HepG2 (cell line): ENCODE measurements at regions not wholly inside any gene's neighbourhood (a gene's known extent, or its start where the extent isn't known, plus 50 kb on each side); places are given as distances from the start of the nearest gene placed in this dataset.

Experiments used
- ATF5 ChIP-seq: sonication (generic); formaldehyde crosslinking; IDR thresholded peaks from 2 replicates; pipeline ENCODE4 v1.4.0; 2020; ENCODE audit warnings: mild to moderate bottlenecking, low read depth, missing genetic modification reagents
- ATM ChIP-seq: fragments of 450-650 bp; IDR thresholded peaks from 2 replicates; pipeline ENCODE4 v1.7.1; 2017; ENCODE audit warnings: mild to moderate bottlenecking, borderline replicate concordance
- ATRX ChIP-seq: sonication (generic); formaldehyde crosslinking; IDR thresholded peaks from 2 replicates; pipeline ENCODE4 v1.4.0; 2020; ENCODE audit warnings: missing genetic modification reagents, borderline replicate concordance
- CEBPB ChIP-seq: IDR thresholded peaks from 2 replicates; pipeline ENCODE4 v1.6.1; 2011; ENCODE audit warnings: low read depth, low read length, improper control_type of control experiment, borderline replicate concordance
- CENPT ChIP-seq: sonication (generic); formaldehyde crosslinking; IDR thresholded peaks from 2 replicates; pipeline ENCODE4 v1.8.0; 2022; ENCODE audit warnings: low read depth, mild to moderate bottlenecking, moderate library complexity, missing genetic modification reagents
- ISL2 ChIP-seq: sonication (generic); formaldehyde crosslinking; IDR thresholded peaks from 2 replicates; pipeline ENCODE4 v1.5.0; 2020; ENCODE audit warnings: missing genetic modification reagents
- SIN3A ChIP-seq: IDR thresholded peaks from 2 replicates; pipeline ENCODE4 v1.6.1; 2011; ENCODE audit warnings: low read depth, mild to moderate bottlenecking, control low read depth, low read length, borderline replicate concordance
- SRSF4 ChIP-seq: fragments of 200-400 bp; formaldehyde crosslinking; IDR thresholded peaks from one replicate; pipeline ENCODE4 v1.6.1; 2018; ENCODE audit warnings: mild to moderate bottlenecking, low read depth, low read length, moderate library complexity; ENCODE audit not compliant: poor library complexity, severe bottlenecking
- TEAD3 ChIP-seq: optimal IDR thresholded peaks from 2 replicates; pipeline ENCODE3; 2016; ENCODE audit warnings: borderline replicate concordance
- TFDP2 ChIP-seq: sonication (generic); formaldehyde crosslinking; IDR thresholded peaks from 2 replicates; pipeline ENCODE4 v1.4.0; 2020; ENCODE audit warnings: missing genetic modification reagents
- THAP11 ChIP-seq: IDR thresholded peaks from 2 replicates; pipeline ENCODE4 v1.6.1; 2016; ENCODE audit warnings: missing biosample characterization, missing genetic modification reagents
- ZNF20 ChIP-seq: sonication (generic); formaldehyde crosslinking; IDR thresholded peaks from 2 replicates; pipeline ENCODE4 v1.4.0; 2020; ENCODE audit warnings: mild to moderate bottlenecking, moderate library complexity, missing genetic modification reagents
- ZNF282 ChIP-seq: fragments of 450-650 bp; IDR thresholded peaks from 2 replicates; pipeline ENCODE4 v1.6.1; 2018; ENCODE audit not compliant: partially characterized antibody
- ZNF382 ChIP-seq: sonication (generic); formaldehyde crosslinking; IDR thresholded peaks from 2 replicates; pipeline ENCODE4 v1.5.0; 2020; ENCODE audit warnings: missing genetic modification reagents, mild to moderate bottlenecking, borderline replicate concordance
- ZNF513 ChIP-seq: sonication (generic); formaldehyde crosslinking; conservative IDR thresholded peaks from 2 replicates; pipeline ENCODE4 v1.5.0; 2020; ENCODE audit warnings: missing genetic modification reagents
- ZNF724P ChIP-seq: sonication (generic); formaldehyde crosslinking; IDR thresholded peaks from 2 replicates; pipeline ENCODE4 v1.8.0; 2022; ENCODE audit warnings: missing genetic modification reagents, borderline replicate concordance
- ZSCAN29 ChIP-seq: sonication (generic); formaldehyde crosslinking; conservative IDR thresholded peaks from 2 replicates; pipeline ENCODE4 v1.4.0; 2020; ENCODE audit warnings: mild to moderate bottlenecking, missing genetic modification reagents
- TF ChIP-seq, protein P1 (sequence below): IDR thresholded peaks from 2 replicates; pipeline ENCODE4 v1.6.1; 2018; ENCODE audit warnings: missing genetic modification reagents
- TF ChIP-seq, protein P2 (sequence below), 2 experiments: sonication (generic) in 1 of 2; formaldehyde crosslinking in 1 of 2; IDR thresholded peaks; 2 replicates each; pipeline versions ENCODE4 v1.4.0 to v1.6.1; 2018 to 2020; ENCODE audit warnings: missing genetic modification reagents in 2 of 2, borderline replicate concordance in 1 of 2, low read depth in 1 of 2, mild to moderate bottlenecking in 1 of 2, missing biosample characterization in 1 of 2

DNA sequence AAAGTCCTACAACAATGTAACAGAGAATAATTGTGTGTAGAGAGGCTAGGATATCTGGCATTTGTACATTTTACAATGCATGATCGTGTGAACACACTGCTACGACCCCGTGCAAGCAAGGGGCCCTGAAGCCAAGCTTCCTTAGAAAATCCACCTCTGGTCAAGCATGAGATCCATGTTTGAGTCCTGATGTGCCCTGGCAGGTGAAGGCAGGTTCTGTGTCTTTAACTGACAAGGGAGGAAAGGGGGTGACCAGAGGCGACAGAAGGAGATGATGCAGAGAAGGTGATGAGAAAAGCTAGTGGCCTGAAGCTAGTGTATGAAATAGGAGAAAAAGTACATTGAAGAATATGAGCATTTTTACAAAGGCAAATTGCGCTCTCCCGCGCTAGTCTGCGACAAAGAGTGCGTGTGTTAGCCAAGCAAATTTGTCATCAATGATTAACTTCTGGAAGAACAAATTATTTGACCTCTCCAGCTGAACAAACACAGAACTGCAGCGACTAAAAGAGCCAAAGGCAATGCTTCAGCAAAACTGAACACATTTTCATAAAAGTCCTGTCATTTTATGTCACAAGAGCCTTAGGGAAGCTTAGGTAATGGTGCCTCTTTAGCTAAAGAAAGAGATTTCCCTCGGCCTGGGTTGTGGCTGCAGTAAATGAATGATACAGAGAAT, 101.7 kb upstream of the DAPK1 start (continued):
- TF ChIP-seq, protein P1, sequence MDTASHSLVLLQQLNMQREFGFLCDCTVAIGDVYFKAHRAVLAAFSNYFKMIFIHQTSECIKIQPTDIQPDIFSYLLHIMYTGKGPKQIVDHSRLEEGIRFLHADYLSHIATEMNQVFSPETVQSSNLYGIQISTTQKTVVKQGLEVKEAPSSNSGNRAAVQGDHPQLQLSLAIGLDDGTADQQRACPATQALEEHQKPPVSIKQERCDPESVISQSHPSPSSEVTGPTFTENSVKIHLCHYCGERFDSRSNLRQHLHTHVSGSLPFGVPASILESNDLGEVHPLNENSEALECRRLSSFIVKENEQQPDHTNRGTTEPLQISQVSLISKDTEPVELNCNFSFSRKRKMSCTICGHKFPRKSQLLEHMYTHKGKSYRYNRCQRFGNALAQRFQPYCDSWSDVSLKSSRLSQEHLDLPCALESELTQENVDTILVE = no peak
- TF ChIP-seq ATF5 (CRISPR knock-in tag) (no peak), CEBPB (0 out of 2 replicates have a peak, but pooled peaks have one; percentile 36), ZNF282 (no peak), SRSF4 (no peak), ZNF382 (CRISPR knock-in tag) (no peak), ZNF724P (no peak), SIN3A (0 out of 2 replicates have a peak, but pooled peaks have one; percentile 79), ZNF20 (CRISPR knock-in tag) (no peak), CENPT (CRISPR knock-in tag) (no peak), ZNF513 (CRISPR knock-in tag) (no peak), ATM (no peak), TFDP2 (peak; percentile 25; the same call in 1 of the 2 replicates), ZSCAN29 (no peak), ISL2 (peak; percentile 46; the same call in 1 of the 2 replicates), ATRX (CRISPR knock-in tag) (no peak), THAP11 (CRISPR knock-in tag) (peak; percentile 59; the same call in 1 of the 2 replicates), TEAD3 (peak; percentile 19)
- TF ChIP-seq, protein P2, sequence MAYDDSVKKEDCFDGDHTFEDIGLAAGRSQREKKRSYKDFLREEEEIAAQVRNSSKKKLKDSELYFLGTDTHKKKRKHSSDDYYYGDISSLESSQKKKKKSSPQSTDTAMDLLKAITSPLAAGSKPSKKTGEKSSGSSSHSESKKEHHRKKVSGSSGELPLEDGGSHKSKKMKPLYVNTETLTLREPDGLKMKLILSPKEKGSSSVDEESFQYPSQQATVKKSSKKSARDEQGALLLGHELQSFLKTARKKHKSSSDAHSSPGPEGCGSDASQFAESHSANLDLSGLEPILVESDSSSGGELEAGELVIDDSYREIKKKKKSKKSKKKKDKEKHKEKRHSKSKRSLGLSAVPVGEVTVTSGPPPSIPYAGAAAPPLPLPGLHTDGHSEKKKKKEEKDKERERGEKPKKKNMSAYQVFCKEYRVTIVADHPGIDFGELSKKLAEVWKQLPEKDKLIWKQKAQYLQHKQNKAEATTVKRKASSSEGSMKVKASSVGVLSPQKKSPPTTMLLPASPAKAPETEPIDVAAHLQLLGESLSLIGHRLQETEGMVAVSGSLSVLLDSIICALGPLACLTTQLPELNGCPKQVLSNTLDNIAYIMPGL (CRISPR knock-in tag; IDR thresholded peaks at IDR 0.05; ENCODE audit: borderline replicate concordance in 1 of 2, low read depth in 1 of 2) = no peak; a peak in 1 of 4 replicates
